ENCODE measurements at regions not wholly inside any gene's neighbourhood (a gene's known extent, or its start where the extent isn't known, plus 50 kb on each side); places are given as distances from the start of the nearest gene placed in this dataset.
"Not testable (repeated sequence)": the region's sequence is repeated elsewhere in the genome, so short reads cannot be mapped to it uniquely, and the experiment has no call there.

DNA sequence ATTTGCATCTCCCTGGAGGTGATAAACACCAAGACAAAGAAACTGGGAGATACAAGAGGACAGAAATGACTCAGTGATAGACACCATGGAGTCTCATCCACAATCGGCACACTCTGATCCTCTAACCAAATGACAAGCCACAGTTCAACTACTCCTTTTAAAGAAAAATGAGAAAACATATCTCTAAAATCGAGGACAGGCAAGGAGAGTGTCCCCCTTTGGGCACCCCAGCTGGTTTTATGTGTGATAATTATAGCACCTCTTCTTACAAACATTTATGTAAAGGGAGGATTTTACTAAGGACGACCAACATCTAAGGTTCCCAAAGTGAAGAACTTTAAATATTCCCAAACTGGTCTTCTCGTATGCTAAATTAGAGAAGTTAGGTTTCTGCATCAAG is 161.5 kb upstream of the TPTE start:
- in situ Hi-C loops (cut with HindIII; ENCODE audit: low pct_unique_long_range_greater_than_20kb, low sequenced_read_pairs); DNase-seq (ENCODE audit: low read depth, low spot score): not testable (repeated sequence)

DNA sequence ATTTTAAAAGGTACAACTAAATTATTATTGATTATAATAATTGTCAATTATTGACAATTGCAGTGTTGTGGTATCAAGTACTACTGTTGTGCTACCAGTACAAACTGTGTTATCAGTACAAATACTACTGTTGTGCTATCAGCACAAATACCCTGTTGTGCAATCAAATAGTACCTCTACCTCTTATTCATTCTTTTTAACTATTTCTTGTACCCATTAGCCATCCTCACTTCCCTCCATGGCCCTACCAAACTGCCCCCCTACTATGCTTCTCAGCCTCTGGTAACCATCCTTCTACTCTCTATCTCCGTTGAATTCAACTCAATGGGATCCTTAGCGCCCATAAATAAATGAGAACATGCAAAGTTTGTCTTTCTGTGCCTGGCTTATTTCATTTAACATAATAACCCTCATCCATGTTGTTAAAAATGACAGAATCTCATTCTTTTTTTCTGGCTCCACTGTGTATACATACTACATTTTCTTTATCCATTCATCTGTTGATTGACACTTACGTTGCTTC is 160.1 kb upstream of the TPTE start:
- in situ Hi-C loops (cut with HindIII; ENCODE audit: low pct_unique_long_range_greater_than_20kb, low sequenced_read_pairs); DNase-seq (ENCODE audit: low read depth, low spot score): not testable (repeated sequence)

DNA sequence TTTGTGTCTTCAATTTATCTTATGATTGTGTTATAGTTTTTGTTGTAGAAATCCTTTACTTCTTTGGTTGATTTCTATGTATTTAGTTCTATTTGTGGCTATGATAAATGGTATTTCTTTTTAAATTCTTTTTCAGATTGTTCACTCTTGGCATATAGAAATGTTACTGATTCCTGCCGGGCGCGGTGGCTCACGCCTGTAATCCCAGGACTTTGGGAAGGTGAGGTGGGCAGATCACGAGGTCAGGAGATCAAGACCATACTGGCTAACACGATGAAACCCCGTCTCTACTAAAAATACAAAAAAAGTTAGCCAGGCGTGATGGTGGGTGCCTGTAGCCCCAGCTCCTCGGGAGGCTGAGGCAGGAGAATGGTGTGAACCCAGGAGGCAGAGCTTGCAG is 158.6 kb upstream of the TPTE start:
- in situ Hi-C loops (cut with HindIII; ENCODE audit: low pct_unique_long_range_greater_than_20kb, low sequenced_read_pairs); DNase-seq (ENCODE audit: low read depth, low spot score): not testable (repeated sequence)

DNA sequence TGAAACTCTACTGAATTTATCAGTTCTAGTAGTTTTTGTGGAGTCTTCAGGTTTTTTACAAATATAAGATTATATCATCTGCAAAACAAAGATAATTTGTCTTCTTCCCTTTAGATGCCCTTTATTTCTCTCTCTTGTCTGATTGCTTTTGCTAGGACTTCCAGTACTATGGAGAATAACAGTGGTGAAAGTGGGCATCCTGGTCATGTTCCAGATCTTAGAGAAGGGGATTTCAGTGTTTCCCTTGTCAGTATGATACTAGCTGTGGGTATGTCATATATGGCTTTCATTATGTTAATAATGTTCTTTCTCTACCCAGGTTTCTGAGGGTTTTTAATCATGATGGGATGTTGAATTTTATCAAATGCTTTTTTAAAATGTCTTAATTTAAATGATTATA is 158.1 kb upstream of the TPTE start:
- in situ Hi-C loops (cut with HindIII; ENCODE audit: low pct_unique_long_range_greater_than_20kb, low sequenced_read_pairs); DNase-seq (ENCODE audit: low read depth, low spot score): not testable (repeated sequence)

DNA sequence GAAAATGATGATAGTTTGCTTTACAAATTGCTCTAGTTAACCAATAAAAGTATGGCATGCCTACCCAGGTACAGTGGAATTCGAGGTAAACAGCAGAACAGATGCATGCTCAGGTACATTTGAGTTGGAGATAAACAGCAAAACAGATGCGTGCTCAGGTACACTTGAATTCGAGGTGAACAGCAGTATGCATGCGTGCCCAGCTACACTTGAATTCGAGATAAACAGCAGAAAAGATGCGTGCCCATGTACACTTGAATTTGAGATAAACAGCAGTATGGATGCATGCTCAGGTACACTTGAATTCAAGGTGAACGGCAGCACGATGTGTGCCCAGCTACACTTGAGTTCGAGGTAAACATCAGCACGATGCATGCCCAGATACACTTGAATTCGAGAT is 155.2 kb upstream of the TPTE start:
- DNase-seq (ENCODE audit: low read depth, low spot score); in situ Hi-C loops (cut with HindIII; ENCODE audit: low pct_unique_long_range_greater_than_20kb, low sequenced_read_pairs): not testable (repeated sequence)

DNA sequence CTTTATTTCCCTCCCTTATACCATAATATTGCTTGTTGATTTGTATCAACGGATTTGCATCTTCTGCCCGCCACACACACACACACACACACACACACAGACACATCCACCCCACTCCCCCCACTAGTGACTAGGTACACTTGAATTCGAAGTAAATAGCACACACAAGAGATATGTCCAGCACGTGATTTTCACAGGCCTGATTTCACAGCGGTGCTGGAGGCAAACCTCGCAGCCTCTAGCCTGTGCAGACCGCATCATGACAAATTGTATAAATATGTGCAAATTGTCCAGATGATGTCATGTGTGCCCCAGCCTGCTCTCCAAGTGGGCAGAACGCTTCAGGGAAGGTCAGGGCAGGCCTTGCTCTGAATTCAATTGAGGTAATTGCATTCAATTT is 153.8 kb upstream of the TPTE start:
- DNase-seq (ENCODE audit: low read depth, low spot score); in situ Hi-C loops (cut with HindIII; ENCODE audit: low pct_unique_long_range_greater_than_20kb, low sequenced_read_pairs): not testable (repeated sequence)

DNA sequence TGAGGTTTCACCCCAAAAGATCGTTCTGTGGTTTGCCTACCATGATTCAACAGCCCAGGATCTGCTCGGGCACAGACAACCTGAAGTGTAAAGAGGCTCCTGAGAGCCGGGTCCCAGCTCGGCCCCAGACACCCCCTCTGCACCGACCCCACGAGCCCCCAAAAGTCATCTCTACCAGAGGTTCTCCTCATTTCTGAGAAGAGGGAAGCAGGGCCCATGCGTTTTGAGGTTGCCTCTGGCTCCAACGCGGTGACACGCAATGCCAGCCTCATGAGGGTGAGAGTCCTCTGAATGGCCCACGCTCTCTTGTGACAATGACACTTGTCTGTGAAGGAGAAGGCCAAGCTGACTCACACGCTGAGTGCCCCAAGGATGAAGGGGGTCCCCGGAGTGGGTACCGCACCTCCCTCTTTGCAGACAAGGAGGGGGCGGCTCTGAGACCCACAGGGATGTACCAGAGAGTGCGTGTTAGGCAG is 153.0 kb upstream of the TPTE start:
- in situ Hi-C loops (cut with HindIII; ENCODE audit: low pct_unique_long_range_greater_than_20kb, low sequenced_read_pairs); DNase-seq (ENCODE audit: low read depth, low spot score): not testable (repeated sequence)

DNA sequence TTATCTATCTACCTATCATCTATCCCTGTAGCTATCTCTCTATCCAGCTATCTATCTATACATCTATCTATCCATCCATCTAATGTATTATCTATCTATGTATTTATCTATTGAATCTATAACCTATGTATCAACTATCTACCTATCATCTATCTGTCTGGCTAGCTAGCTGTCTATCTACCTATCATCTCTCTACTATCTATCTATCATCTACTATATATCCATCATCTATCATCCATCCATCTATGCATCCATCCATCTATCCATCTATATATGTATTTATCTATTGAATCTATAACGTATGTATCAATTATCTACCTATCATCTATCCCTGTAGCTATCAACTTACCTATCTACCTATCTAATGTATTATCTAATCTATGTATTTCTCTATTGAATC is 152.1 kb upstream of the TPTE start:
- in situ Hi-C loops (cut with HindIII; ENCODE audit: low pct_unique_long_range_greater_than_20kb, low sequenced_read_pairs); DNase-seq (ENCODE audit: low read depth, low spot score): not testable (repeated sequence)

DNA sequence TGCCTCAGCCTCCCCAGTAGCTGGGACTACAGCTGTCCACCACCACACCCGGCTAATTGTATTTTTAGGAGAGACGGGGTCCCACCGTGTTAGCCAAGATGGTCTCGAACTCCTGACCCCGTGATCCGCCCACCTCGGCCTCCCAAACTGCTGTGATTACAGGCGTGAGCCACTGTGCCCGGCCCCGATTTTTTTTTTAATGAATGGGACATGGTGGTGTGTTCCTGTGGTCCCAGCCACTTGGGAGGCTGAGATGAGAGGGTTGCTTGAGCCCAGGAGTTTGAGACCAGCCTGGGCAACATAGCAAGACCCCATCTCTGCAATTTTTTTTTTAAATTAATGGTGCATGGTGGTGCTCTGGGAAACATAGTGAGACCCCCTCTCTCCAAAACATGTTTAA is 143.6 kb upstream of the TPTE start:
- in situ Hi-C loops (cut with HindIII; ENCODE audit: low pct_unique_long_range_greater_than_20kb, low sequenced_read_pairs); DNase-seq (ENCODE audit: low read depth, low spot score): not testable (repeated sequence)

DNA sequence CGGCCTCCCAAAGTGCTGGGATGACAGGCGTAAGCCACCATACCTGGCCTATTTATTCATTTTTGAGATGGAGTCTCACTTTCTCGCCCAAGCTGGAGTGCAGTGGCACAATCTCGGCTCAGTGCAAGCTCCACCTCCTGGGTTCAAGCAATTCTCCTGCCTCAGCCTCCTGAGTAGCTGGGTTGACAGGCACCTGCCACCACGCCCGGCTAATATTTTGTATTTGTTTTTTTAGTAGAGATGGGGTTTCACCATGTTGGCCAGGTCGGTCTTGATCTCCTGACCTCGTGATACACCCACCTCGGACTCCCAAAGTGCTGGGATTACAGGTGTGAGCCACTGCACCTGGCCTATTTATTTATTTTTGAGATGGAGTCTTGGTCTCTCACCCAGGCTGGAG is 141.6 kb upstream of the TPTE start:
- in situ Hi-C loops (cut with HindIII; ENCODE audit: low pct_unique_long_range_greater_than_20kb, low sequenced_read_pairs); DNase-seq (ENCODE audit: low read depth, low spot score): not testable (repeated sequence)

DNA sequence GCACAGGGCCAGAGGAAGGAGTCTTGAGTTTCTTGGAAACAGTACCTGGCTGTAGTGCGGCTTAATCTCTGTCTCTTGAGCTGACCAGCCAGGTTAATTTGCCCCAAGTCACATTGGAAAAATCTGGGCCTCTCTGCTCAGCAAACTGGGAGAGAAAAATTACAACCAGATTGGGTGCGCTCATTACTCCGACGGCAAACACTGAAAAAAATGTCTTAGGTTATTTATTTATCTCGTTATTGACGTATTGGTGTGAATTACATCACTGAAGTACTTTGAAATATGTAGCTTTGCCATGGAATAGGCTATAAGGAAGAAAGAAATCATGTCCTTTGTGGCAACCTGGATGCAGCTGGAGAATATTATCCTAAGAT is 139.7 kb upstream of the TPTE start:
- DNase-seq (ENCODE audit: low read depth, low spot score); in situ Hi-C loops (cut with HindIII; ENCODE audit: low pct_unique_long_range_greater_than_20kb, low sequenced_read_pairs): not testable (repeated sequence)

DNA sequence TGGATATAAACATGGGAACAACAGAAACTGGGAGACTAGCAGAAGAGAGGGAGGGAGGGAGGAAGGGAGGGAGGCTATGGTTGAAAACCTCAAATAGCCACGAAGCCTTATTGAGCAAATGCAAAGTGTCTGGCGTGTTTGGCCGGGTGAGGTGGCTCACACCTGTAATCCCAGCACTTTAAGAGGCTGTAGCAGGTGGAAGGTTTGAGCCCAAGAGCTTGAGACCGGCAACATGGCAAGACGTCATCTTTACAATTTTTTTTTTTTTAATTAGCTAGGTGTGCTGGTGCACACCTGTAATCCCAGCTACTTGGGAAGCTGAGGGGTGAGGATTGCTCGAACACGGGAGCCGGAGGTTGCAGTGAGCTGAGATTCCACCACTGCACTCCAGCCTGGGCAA is 139.2 kb upstream of the TPTE start:
- in situ Hi-C loops (cut with HindIII; ENCODE audit: low pct_unique_long_range_greater_than_20kb, low sequenced_read_pairs); DNase-seq (ENCODE audit: low read depth, low spot score): not testable (repeated sequence)

DNA sequence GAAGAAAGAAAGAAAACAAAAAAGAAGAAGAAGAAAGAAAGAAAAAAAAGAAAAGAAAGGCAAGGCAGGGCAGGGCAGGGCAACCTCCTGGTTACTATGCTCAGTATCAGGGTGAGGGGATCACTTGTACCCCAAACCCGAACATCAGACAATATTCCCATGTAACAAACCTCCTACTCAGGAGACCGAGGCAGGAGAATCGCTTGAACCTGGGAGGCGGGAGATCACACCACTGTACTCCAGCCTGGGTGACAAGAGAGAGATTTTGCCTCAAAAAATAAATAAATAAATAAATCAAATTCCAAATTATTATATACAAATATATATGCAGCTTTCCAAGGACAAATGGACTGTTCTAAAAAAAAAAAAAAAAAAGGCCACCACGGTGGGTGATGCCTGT is 138.8 kb upstream of the TPTE start:
- DNase-seq (ENCODE audit: low read depth, low spot score); in situ Hi-C loops (cut with HindIII; ENCODE audit: low pct_unique_long_range_greater_than_20kb, low sequenced_read_pairs): not testable (repeated sequence)

DNA sequence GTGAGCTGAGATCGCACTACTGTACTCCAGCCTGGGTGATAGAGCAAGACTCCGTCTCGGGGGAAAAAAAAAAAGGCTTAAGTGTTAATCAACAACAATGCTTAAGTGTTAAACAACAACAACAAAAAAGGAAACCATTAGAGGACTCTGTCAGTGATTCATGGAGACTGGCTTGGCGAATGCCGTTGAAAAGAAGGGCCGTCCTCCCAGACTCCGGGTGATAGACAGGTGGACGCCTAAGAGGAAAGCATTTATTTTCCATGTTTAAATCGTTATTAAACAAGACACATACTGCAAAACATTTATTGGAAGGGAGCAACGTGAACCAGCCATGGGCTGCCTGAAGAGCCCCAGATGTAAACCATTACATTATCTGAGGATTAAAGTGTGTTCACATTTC is 137.8 kb upstream of the TPTE start:
- not testable (repeated sequence) for DNase-seq (ENCODE audit: low read depth, low spot score)

DNA sequence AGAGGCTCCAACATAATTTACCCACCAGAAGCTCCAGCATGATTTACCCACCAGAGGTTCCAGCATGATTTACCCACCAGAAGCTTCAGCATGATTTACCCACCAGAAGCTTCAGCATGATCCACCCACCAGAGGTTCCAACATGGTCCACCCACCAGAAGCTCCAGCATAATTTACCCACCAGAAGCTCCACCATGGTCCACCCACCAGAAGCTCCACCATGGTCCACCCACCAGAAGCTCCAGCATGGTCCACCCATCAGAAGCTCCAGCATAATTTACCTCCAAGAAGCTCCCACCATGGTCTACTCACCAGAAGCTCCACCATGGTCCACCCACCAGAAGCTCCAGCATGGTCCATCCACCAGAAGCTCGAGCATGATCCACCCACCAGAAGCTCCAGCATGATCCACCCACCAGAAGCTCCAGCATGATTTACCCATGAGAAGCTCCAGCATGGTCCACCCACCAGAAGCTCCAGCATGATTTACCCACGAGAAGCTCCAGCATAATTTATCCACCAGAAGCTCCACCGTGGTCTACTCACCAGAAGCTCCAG is 137.0 kb upstream of the TPTE start:
- in situ Hi-C loops (cut with HindIII; ENCODE audit: low pct_unique_long_range_greater_than_20kb, low sequenced_read_pairs); DNase-seq (ENCODE audit: low read depth, low spot score): not testable (repeated sequence)

More for the DNA sequence above, 137.8 kb upstream of the TPTE start:
- in situ Hi-C loops (cut with HindIII; ENCODE audit: low pct_unique_long_range_greater_than_20kb, low sequenced_read_pairs): not testable (repeated sequence)

DNA sequence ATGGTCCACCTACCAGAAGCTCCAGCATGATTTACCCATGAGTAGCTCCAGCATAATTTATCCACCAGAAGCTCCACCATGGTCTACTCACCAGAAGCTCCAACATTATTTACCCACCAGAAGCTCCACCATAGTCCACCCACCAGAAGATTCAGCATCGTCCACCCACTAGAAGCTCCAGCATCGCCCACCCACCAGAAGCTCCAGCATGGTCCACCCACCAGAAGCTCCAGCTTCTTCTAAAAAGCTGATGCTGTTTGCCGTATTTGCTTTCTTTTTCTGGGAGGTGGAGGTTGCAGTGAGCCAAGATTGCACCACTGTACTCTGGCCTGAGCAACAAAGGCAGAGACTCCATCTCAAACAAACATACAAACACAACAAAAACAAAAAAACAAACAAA is 136.2 kb upstream of the TPTE start:
- in situ Hi-C loops (cut with HindIII; ENCODE audit: low pct_unique_long_range_greater_than_20kb, low sequenced_read_pairs); DNase-seq (ENCODE audit: low read depth, low spot score): not testable (repeated sequence)

DNA sequence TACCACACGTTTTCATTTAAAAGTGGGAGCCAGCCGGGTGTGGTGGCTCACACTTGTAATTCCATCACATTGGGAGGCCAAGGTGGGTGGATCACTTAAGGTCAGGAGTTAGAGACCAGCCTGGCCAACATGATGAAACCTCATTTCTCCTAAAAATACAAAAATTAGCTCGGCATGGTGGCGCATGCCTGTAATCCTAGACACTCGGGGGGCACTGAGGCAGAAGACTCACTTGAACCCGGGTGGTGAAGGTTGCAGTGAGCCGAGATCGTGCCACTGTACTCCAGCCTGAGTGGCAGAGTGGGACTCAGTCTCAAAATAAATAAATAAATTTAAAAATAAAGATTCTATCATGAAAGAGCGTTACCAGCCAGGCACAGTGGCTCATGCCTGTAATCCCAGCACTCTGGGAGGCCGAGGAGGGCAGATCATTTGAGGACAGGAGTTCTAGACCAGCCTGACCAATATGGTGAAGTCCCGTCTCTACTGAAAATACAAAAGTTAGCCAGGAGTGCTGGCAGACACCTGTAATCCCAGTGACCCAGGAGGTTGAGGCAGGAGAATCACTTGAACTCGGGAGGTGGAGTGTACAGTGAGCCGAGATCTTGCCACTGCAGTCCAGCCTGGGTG is 135.4 kb upstream of the TPTE start:
- in situ Hi-C loops (cut with HindIII; ENCODE audit: low pct_unique_long_range_greater_than_20kb, low sequenced_read_pairs); DNase-seq (ENCODE audit: low read depth, low spot score): not testable (repeated sequence)

DNA sequence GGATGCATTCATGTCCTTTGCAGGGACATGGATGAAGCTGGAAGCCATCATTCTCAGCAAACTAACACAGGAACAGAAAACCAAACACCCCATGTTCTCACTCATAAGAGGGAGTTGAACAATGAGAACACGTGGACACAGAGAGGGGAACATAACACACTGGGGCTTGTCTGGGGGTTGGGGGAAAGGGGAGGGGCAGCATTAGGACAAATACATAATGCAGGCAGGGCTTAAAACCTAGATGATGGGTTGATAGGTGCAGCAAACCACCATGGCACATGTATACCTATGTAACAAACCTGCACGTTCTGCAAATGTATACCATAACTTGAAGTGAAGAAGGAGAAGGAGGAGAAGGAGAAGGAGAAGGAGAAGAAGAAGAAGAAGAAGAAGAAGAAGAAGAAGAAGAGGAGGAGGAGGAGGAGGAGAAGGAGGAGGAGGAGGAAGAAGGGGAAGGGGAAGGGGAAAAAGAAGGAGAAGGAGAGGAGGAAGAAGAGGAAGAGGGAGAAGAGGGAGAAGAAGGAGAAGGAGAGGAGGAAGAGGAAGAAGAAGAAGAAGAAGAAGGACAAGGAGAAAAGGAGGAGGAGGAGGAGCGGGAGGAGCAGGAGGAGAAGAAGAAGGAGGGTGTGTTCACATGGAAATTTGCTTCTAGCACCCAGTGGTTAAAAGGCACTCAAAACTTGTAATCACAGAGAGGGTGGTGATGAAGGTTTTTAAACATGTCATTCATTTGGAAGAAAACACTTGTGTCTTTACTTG is 133.5 kb upstream of the TPTE start:
- in situ Hi-C loops (cut with HindIII; ENCODE audit: low pct_unique_long_range_greater_than_20kb, low sequenced_read_pairs); DNase-seq (ENCODE audit: low read depth, low spot score): not testable (repeated sequence)

Measured in SK-MEL-5 (cell line).